ENCODE measurements at regions not wholly inside any gene's neighbourhood (a gene's known extent, or its start where the extent isn't known, plus 50 kb on each side); places are given as distances from the start of the nearest gene placed in this dataset.
"Not testable (repeated sequence)": the region's sequence is repeated elsewhere in the genome, so short reads cannot be mapped to it uniquely, and the experiment has no call there.

DNA sequence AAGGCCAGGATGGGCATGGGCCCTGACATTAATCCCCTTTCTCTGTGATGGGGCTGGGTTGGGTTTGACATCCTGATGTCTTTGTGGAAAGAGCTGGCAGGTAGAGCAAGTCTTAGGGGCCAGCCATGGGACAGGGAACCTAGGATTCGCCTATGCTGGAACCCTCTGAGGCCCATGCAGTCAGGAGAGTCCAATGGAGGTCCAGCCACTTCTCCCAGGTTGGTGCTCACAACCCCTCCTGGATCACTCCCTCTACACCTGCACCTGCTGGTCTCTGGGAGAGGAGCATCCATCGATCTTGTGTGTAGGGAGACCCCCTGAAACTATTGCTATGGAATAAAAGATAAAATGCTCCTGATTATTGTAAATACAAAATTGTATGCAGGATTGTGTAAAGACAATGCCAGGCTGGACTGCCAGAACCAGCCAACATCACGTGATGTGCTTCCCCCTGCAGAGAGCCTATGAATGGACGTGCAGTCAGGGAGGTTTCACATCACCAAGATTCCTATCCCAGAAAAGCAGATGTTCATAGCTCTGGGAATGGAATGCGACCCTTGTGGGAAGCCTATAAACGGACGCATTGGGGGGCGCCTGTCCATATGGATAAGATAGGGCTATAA is 87.7 kb downstream of the ALG10 start:
- H3K9me3 Mint-ChIP-seq; H3K36me3 Mint-ChIP-seq; H3K27ac Mint-ChIP-seq; H3K27me3 ChIP-seq (ENCODE audit: control insufficient read depth, insufficient read depth, low read length); H3K4me3 ChIP-seq (ENCODE audit: low read depth, low read length); ATAC-seq (ENCODE audit: low read depth in 2 of 2); H3K4me1 ChIP-seq (ENCODE audit: control insufficient read depth, insufficient read depth, low read length, poor library complexity, severe bottlenecking); H3K9me3 ChIP-seq (ENCODE audit: control insufficient read depth in 2 of 2, low read length in 2 of 2); H3K27ac ChIP-seq (ENCODE audit: insufficient read depth, low read length, poor library complexity, severe bottlenecking); H3K4me3 Mint-ChIP-seq; H3K4me1 Mint-ChIP-seq; H3K27me3 Mint-ChIP-seq; DNase-seq; H3K36me3 ChIP-seq (ENCODE audit: control insufficient read depth, insufficient read depth, low read length): not testable (repeated sequence)

- no peak overlapping the region for H3K4me3 ChIP-seq (ENCODE audit: low read depth, low read length)
- H3K27ac Mint-ChIP-seq, result no peak overlapping the region
These were observed 97.1 kb downstream of the ALG10 start for GRCh38 chr12:34119366-34119765.

GRCh38 chr12:34121360-34121759 is 99.1 kb downstream of the ALG10 start:
- Mint-ChIP-seq H3K4me3 (no peak overlapping the region), H3K27me3 (peaks cover 11% of the 10 kb centered on the region), H3K4me1 (peaks cover 0 to 5% (median 0%) of the 10 kb centered on the region in 4 donors), H3K27ac (no peak overlapping the region), H3K36me3 (no peaks in the 10 kb centered on the region), H3K9me3 (no peaks in the 10 kb centered on the region)
- Histone ChIP-seq H3K27me3 (ENCODE audit: control insufficient read depth, insufficient read depth, low read length) (no peaks in the 10 kb centered on the region), H3K9me3 (ENCODE audit: control insufficient read depth in 2 of 2, low read length in 2 of 2) (no peaks in the 10 kb centered on the region), H3K4me3 (ENCODE audit: low read depth, low read length) (no peak overlapping the region), H3K4me1 (ENCODE audit: control insufficient read depth, insufficient read depth, low read length, poor library complexity, severe bottlenecking) (no peaks in the 10 kb centered on the region), H3K27ac (ENCODE audit: insufficient read depth, low read length, poor library complexity, severe bottlenecking) (no peak overlapping the region), H3K36me3 (ENCODE audit: control insufficient read depth, insufficient read depth, low read length) (no peaks in the 10 kb centered on the region)
- DNase-seq (no peak), ATAC-seq (ENCODE audit: low read depth in 2 of 2) (no peak)

More at GRCh38 chr12:34119366-34119765, 97.1 kb downstream of the ALG10 start:
- Mint-ChIP-seq H3K9me3 (peaks cover 0 to 1% (median 0%) of the 10 kb centered on the region in 7 donors), H3K4me1 (no peaks in the 10 kb centered on the region), H3K36me3 (no peaks in the 10 kb centered on the region), H3K4me3 (no peak overlapping the region), H3K27me3 (peaks cover 11% of the 10 kb centered on the region)
- DNase-seq, result no peak
- H3K9me3 ChIP-seq (ENCODE audit: control insufficient read depth in 2 of 2, low read length in 2 of 2), result no peaks in the 10 kb centered on the region
- H3K27ac ChIP-seq (ENCODE audit: insufficient read depth, low read length, poor library complexity, severe bottlenecking), result no peak overlapping the region
- no peaks in the 10 kb centered on the region for H3K4me1 ChIP-seq (ENCODE audit: control insufficient read depth, insufficient read depth, low read length, poor library complexity, severe bottlenecking)
- H3K27me3 ChIP-seq (ENCODE audit: control insufficient read depth, insufficient read depth, low read length), result no peaks in the 10 kb centered on the region
- no peaks in the 10 kb centered on the region for H3K36me3 ChIP-seq (ENCODE audit: control insufficient read depth, insufficient read depth, low read length)
- no peak for ATAC-seq (ENCODE audit: low read depth in 2 of 2)

- not testable (repeated sequence) for H3K4me1 ChIP-seq (ENCODE audit: control insufficient read depth, insufficient read depth, low read length, poor library complexity, severe bottlenecking); H3K36me3 ChIP-seq (ENCODE audit: control insufficient read depth, insufficient read depth, low read length); H3K27ac Mint-ChIP-seq; H3K4me1 Mint-ChIP-seq; H3K27ac ChIP-seq (ENCODE audit: insufficient read depth, low read length, poor library complexity, severe bottlenecking); H3K4me3 Mint-ChIP-seq; H3K27me3 ChIP-seq (ENCODE audit: control insufficient read depth, insufficient read depth, low read length); H3K36me3 Mint-ChIP-seq; H3K9me3 Mint-ChIP-seq; H3K4me3 ChIP-seq (ENCODE audit: low read depth, low read length); H3K9me3 ChIP-seq (ENCODE audit: control insufficient read depth in 2 of 2, low read length in 2 of 2)
- ATAC-seq (ENCODE audit: low read depth in 2 of 2), result peak in 1 of 2 donors; percentile 64
- peaks cover 11% of the 10 kb centered on the region for H3K27me3 Mint-ChIP-seq
- peak; percentile 11 to 68 (median 44) for DNase-seq
These were observed 100.8 kb downstream of the ALG10 start for GRCh38 chr12:34123092-34123491.

- peaks cover 0 to 10% (median 1%) of the 10 kb centered on the region in 4 donors for H3K4me1 Mint-ChIP-seq
- H3K27me3 Mint-ChIP-seq, result peaks cover 17% of the 10 kb centered on the region
- H3K4me3 ChIP-seq (ENCODE audit: low read depth, low read length), result no peak overlapping the region
- ATAC-seq (ENCODE audit: low read depth in 2 of 2) (no peak), DNase-seq (no peak)
- H3K9me3 Mint-ChIP-seq, result peaks cover 0 to 2% (median 0%) of the 10 kb centered on the region in 7 donors
- H3K27me3 ChIP-seq (ENCODE audit: control insufficient read depth, insufficient read depth, low read length), result no peaks in the 10 kb centered on the region
- no peaks in the 10 kb centered on the region for H3K36me3 Mint-ChIP-seq
- no peaks in the 10 kb centered on the region for H3K9me3 ChIP-seq (ENCODE audit: control insufficient read depth in 2 of 2, low read length in 2 of 2)
- H3K4me3 Mint-ChIP-seq, result no peak overlapping the region
- H3K27ac ChIP-seq (ENCODE audit: insufficient read depth, low read length, poor library complexity, severe bottlenecking), result no peak overlapping the region
- no peaks in the 10 kb centered on the region for H3K36me3 ChIP-seq (ENCODE audit: control insufficient read depth, insufficient read depth, low read length)
- H3K27ac Mint-ChIP-seq, result no peak overlapping the region
- no peaks in the 10 kb centered on the region for H3K4me1 ChIP-seq (ENCODE audit: control insufficient read depth, insufficient read depth, low read length, poor library complexity, severe bottlenecking)
These were observed 102.3 kb downstream of the ALG10 start for GRCh38 chr12:34124608-34125007.

DNA sequence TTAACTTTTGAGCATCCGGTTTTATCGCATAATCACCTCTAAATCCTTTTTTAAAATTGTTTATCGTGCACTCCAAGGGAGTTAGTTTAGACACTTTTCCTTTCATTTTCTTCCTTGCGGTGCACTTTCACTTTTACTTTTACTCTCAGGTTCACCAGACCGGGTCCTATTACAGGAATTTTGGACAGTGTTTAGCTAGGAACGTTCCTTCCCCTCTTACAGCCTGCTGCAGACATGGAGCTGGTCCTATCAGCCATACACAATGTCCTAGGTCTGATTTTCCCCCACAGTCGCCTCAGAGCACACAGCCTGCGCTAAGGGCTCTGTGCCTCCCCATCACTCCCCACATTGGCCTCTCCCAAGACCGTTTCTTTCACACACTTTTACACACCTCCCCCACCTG is 103.9 kb downstream of the ALG10 start:
- peak overlapping the region in 3 of 4 donors; percentile 14 to 74 (median 66) for H3K4me3 Mint-ChIP-seq
- Histone ChIP-seq H3K9me3 (ENCODE audit: control insufficient read depth in 2 of 2, low read length in 2 of 2) (no peaks in the 10 kb centered on the region), H3K36me3 (ENCODE audit: control insufficient read depth, insufficient read depth, low read length) (no peaks in the 10 kb centered on the region), H3K4me1 (ENCODE audit: control insufficient read depth, insufficient read depth, low read length, poor library complexity, severe bottlenecking) (no peaks in the 10 kb centered on the region), H3K27ac (ENCODE audit: insufficient read depth, low read length, poor library complexity, severe bottlenecking) (no peak overlapping the region), H3K4me3 (ENCODE audit: low read depth, low read length) (peak overlapping the region; percentile 70), H3K27me3 (ENCODE audit: control insufficient read depth, insufficient read depth, low read length) (no peaks in the 10 kb centered on the region)
- peaks cover 13% of the 10 kb centered on the region for H3K27me3 Mint-ChIP-seq
- H3K9me3 Mint-ChIP-seq, result peaks cover 0 to 2% (median 0%) of the 10 kb centered on the region in 7 donors
- DNase-seq (peak in 1 of 3 donors; percentile 30), ATAC-seq (ENCODE audit: low read depth in 2 of 2) (peak in 1 of 2 donors; percentile 37)
- H3K36me3 Mint-ChIP-seq, result no peaks in the 10 kb centered on the region
- peaks cover 0 to 10% (median 1%) of the 10 kb centered on the region in 4 donors for H3K4me1 Mint-ChIP-seq
- H3K27ac Mint-ChIP-seq, result peak overlapping the region; percentile 12 to 53 (median 27)

- Mint-ChIP-seq H3K27me3 (peaks cover 8% of the 10 kb centered on the region), H3K4me1 (peaks cover 0 to 10% (median 1%) of the 10 kb centered on the region in 4 donors), H3K36me3 (no peaks in the 10 kb centered on the region), H3K4me3 (peak overlapping the region; percentile 14 to 66 (median 51)), H3K27ac (peak overlapping the region in 2 of 3 donors; percentile 8 to 53), H3K9me3 (peaks cover 0 to 2% (median 0%) of the 10 kb centered on the region in 7 donors)
- Histone ChIP-seq H3K4me3 (ENCODE audit: low read depth, low read length) (no peak overlapping the region), H3K4me1 (ENCODE audit: control insufficient read depth, insufficient read depth, low read length, poor library complexity, severe bottlenecking) (no peaks in the 10 kb centered on the region), H3K36me3 (ENCODE audit: control insufficient read depth, insufficient read depth, low read length) (no peaks in the 10 kb centered on the region), H3K27ac (ENCODE audit: insufficient read depth, low read length, poor library complexity, severe bottlenecking) (no peak overlapping the region), H3K27me3 (ENCODE audit: control insufficient read depth, insufficient read depth, low read length) (no peaks in the 10 kb centered on the region), H3K9me3 (ENCODE audit: control insufficient read depth in 2 of 2, low read length in 2 of 2) (no peaks in the 10 kb centered on the region)
- no peak for DNase-seq
- ATAC-seq (ENCODE audit: low read depth in 2 of 2), result no peak
These were observed 104.5 kb downstream of the ALG10 start for GRCh38 chr12:34126805-34127204.

GRCh38 chr12:34127379-34127778 is 105.1 kb downstream of the ALG10 start:
- not testable (repeated sequence) for H3K27ac Mint-ChIP-seq; H3K4me1 ChIP-seq (ENCODE audit: control insufficient read depth, insufficient read depth, low read length, poor library complexity, severe bottlenecking); H3K27me3 Mint-ChIP-seq; H3K4me1 Mint-ChIP-seq; ATAC-seq (ENCODE audit: low read depth in 2 of 2); H3K9me3 Mint-ChIP-seq; H3K36me3 Mint-ChIP-seq; H3K9me3 ChIP-seq (ENCODE audit: control insufficient read depth in 2 of 2, low read length in 2 of 2); H3K36me3 ChIP-seq (ENCODE audit: control insufficient read depth, insufficient read depth, low read length); H3K4me3 ChIP-seq (ENCODE audit: low read depth, low read length); H3K27me3 ChIP-seq (ENCODE audit: control insufficient read depth, insufficient read depth, low read length); H3K27ac ChIP-seq (ENCODE audit: insufficient read depth, low read length, poor library complexity, severe bottlenecking); H3K4me3 Mint-ChIP-seq; DNase-seq
